ENCODE measurements at regions not wholly inside any gene's neighbourhood (a gene's known extent, or its start where the extent isn't known, plus 50 kb on each side); places are given as distances from the start of the nearest gene placed in this dataset.
A peak's percentile ranks its signal among the peaks of the same experiment; 100 is the strongest.
"Not testable (repeated sequence)": the region's sequence is repeated elsewhere in the genome, so short reads cannot be mapped to it uniquely, and the experiment has no call there.

DNA sequence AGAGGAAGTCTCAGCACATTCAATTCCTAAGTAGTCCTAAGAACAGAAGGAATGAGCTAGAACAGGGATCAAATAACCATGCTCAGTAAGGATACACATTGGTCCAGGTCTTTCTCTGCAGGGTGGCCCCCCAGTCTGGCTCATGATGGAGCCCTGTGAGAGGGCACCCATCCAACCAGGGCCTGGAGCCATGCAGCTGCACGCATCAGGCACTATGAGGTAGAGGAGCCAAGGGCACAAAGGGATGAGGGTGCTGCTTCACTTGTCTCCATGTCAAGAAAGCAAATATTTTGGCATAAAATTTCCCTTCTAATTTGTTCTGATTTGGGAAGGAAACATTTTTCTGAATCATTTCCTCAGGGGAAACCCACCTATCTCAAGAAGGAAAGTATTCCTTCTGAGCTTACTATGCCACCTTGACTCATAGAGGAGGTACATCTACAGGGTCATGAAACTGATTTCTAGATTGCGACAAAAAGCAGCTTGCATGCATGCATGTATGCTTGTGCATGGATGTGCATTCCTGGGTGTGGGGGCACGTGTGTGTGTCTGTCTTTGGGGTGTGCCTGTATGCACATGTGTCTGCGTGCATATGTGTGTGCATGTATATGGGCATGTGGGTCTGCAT lies 600.3 kb downstream of the MID1IP1 start:
- no peak for DNase-seq (ENCODE audit: low spot score)

GRCh38 chrX:39402158-39402557 lies 600.9 kb downstream of the MID1IP1 start:
- no peak for DNase-seq (ENCODE audit: low spot score)

- no peak for DNase-seq (ENCODE audit: low spot score)
Measured at GRCh38 chrX:39406799-39407198, 605.5 kb downstream of the MID1IP1 start.

DNA sequence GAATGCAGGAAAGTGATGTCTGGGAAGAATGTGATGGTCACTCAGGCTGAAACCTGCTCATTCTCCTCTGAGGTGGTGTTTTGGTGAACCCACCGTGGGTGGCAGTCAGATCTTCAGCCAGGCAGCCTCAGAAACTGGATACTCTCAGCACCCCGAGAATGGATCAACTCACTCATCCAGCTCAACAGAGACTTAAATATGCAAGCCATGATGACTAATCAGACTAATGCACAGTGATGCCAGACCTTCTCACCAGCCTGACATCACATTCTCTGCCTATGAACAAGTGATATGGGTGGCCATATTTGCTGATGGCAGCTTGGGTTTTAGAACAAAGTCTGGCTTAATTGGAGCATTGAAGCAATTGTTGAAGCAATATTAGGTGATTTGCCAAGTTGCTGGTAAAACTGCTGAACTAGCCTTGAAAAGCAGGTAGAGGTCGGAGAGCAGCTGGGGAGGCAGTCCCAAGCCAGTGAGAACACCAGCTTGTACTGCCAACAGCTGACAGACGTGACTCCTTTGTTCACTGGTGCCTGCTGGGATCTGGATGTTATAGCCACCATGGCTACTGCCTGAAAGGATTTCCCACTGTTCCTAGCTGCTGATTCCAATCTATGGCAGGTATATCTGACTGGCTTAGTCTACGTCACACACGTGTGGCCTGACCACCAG lies 608.1 kb downstream of the MID1IP1 start:
- DNase-seq (ENCODE audit: low spot score) = no peak

DNA sequence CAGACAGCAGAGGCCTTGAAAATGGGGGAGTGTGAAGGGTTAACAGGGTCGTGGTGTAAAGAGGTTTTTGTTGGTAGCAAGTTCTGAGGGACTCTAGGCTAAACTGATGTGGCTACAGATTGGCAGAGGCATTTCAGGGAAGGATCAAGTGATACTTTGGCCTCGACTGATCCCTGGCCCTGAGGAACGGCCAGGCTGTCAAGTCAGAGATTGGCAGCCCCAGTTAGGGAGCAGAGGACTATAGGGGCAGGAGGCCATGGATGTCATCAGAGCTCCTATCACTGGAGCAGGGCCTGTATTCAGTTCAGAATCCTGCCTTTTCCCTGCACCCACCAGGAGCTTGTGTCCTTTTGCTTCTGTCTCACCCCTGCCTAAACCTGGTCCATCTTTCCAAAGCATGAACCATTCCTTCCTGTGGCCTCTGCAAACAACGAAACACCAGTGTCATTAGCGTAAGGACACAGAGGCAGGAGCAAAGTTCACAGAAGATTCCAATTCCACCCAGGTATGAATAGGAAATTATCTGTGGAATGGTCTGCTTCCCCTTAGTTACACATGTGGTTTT lies 613.1 kb downstream of the MID1IP1 start:
- DNase-seq (ENCODE audit: low spot score) = no peak

DNA sequence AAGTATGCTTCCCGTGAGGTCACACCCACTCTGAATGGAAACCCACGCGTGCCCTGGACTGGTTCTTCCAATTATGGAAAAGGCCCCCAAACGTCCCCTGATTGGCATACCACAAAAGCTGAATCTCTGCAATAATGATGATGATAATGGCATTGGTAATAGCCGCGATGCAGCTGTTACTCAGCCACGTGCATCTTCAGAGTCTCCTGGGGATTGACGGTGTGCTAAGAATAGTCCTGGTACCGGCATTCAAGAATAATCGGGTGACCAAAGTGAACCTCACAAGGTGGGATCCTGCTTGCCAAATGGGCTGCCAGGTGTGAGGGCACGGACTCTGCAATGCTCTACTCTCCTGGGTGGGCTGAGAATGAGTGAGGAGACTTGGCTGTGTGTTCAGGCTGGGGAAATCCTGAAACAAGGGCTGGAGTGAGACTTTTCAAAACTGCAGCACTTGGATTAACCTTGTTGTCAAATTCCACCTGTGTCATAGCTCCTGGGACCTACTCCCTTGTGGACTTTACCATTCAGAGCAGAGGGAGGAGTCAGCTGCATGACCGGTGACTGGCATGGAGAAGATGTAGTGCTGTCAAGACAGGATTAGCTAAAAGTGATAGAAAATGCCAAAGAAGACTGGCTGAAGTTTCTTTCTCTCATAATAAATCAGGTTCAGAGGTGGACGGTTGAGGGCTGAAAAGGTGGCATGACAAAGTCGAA lies 615.4 kb downstream of the MID1IP1 start:
- no peak for DNase-seq (ENCODE audit: low spot score)

GRCh38 chrX:39418254-39418704 lies 617.0 kb downstream of the MID1IP1 start:
- DNase-seq (ENCODE audit: low spot score) = peak; percentile 26

- no peak for DNase-seq (ENCODE audit: low spot score)
Measured at GRCh38 chrX:39418731-39419638, 617.7 kb downstream of the MID1IP1 start.

DNA sequence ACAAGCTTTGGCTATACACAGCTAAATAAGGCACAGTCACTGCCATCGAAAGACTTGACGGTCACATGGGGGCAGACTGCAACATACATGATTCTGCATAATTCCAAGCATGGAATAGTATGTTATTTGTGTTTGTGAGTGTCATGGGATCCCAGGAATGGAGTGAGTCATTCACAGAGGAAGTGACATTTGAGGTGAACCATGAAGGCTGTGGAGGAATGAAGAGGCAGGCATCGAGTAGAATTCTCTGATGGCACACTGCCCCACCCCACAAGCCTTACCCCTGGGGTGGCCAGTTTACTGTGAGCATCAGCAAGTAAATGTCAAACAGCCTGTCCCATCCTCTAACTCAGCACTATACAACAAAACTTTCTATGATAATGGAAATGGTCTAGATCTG lies 619.7 kb downstream of the MID1IP1 start:
- no peak for DNase-seq (ENCODE audit: low spot score)

GRCh38 chrX:39425124-39425806 lies 624.0 kb downstream of the MID1IP1 start:
- no peak for DNase-seq (ENCODE audit: low spot score)

DNA sequence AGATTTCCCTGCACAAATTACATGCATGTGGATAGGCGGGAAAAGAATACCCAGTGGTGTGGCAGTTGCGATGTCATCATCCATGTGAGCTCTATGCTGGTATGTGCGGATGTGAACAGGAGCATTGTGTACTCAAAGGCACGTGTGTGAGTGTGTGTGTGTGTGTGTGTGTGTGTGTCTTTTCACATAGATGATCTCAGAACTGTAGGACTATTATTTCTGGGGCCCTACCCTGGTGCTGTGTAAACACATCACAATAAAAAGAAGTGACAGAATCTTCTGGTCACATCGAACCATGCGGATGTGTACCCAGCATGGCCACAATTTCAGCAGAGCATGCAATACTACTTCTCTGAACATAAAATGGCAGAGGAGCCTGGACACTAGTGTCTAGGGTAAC lies 624.8 kb downstream of the MID1IP1 start:
- no peak for DNase-seq (ENCODE audit: low spot score)

DNA sequence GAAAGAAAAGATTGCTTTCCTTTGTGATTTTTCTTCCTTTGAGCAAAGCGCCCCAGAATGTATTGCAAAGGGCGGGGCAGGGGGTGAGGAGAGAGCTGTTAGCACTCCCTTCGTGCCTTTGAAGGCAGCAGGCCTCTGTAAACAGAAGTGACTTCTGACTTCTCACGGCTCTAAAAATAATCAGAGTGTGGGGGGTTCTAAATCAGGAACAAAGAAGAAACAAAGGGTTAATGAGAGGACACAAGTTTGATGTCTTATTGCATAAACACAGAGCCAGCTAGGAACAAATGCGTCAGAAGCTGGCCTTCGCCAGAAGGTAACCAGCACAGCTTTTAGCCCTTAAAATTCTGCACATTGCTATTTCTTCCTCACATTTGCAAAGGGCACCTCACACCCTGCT lies 626.2 kb downstream of the MID1IP1 start:
- DNase-seq (ENCODE audit: low spot score) = no peak

- no peak for DNase-seq (ENCODE audit: low spot score)
Measured at GRCh38 chrX:39427906-39428305, 626.6 kb downstream of the MID1IP1 start.

DNA sequence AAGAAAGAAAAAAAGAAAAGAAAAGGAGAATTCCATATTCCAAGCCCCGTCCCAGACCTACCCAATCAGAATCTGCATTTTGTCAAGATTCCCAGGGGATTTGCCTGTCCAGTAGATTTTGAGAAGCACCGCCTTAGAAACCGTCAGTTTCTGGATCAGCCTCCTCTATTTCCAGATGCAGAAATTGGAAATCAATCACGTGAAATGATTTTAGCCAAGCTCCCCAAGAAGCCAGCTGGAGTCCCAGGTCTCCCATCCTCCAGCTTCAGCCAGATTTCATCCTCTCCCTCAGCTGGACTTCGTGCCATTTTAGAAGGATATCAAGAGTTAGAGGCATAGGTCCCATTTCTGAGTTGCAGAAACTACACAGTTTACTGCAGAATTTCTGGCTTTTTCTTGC lies 629.3 kb downstream of the MID1IP1 start:
- DNase-seq (ENCODE audit: low spot score) = no peak

DNA sequence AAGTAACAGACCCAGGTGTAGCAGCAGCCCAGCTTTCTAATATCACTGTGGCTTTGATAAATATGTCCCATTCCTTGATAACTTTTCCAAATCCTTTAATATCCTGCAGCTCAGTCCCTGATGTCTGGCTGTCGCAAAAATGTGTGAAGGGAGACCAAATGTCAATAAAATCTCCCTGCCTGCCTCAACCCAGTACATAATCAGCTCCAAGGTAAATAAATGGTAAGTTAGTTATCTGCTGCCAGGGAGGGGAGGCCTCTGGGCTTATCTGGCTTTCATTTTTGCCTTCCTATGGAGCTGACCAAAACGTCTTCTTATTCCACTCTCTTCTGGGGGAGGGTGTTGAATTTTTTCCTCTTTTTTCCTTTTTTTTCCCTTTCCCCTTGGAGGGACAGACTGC lies 630.6 kb downstream of the MID1IP1 start:
- no peak for DNase-seq (ENCODE audit: low spot score)

DNA sequence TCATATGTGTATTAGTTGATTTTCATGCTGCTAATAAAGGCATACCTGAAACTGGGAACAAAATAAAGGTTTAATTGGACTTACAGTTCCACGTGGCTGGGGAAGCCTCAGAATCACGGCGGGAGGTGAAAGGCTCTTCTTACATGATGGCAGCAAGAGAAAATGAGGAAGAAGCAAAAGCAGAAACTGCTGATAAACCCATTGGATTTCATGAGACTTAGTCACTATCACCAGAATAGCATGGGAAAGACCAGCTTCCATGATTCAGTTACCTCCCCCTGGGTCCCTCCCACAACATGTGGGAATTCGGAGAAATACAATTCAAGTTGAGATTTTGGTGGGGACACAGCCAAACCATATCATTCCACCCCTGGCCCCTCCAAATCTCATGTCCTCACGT lies 633.4 kb downstream of the MID1IP1 start:
- DNase-seq (ENCODE audit: low spot score) = not testable (repeated sequence)

- DNase-seq (ENCODE audit: low spot score) = not testable (repeated sequence)
Measured at GRCh38 chrX:39436538-39436937, 635.3 kb downstream of the MID1IP1 start.

DNA sequence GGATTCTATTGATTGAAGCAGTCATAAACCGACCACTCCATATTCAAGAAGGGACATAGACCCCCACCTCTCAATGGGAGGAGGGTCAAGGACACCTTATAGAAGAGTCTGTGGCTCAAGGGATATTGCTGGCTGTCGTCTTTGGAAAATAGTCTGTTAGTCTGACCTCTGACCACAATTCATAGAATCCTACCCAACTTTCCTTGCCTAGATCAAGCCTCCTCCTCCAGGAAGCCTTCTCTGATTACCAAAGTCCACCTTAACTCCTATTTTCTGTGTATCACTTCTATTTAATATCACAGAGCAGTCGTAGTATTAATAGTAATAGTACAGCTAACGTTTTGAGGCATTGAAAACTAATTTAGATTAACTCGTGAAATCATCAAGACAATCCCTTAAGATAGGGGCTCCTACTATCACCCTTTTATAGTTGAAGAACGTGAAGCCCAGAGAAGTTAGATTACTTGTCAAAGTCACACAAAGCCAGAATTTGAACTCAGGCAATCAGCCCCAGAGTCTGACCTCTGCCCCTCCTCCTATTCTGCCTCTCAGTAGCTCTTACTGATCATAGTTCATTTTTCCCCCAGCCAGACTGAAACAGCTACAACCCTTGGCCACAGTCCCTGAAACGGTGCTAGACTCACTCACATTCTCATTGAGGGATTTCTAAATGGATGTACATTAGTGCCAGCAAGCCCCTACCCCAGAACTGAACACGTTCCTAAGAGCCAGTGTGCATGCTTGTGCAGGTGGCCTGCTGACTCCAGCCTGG lies 636.6 kb downstream of the MID1IP1 start:
- no peak for DNase-seq (ENCODE audit: low spot score)

GRCh38 chrX:39438603-39439602 lies 637.6 kb downstream of the MID1IP1 start:
- no peak for DNase-seq (ENCODE audit: low spot score)
